A673 (cell line): ENCODE measurements at regions not wholly inside any gene's neighbourhood (a gene's known extent, or its start where the extent isn't known, plus 50 kb on each side); places are given as distances from the start of the nearest gene placed in this dataset.
"Not testable (repeated sequence)": the region's sequence is repeated elsewhere in the genome, so short reads cannot be mapped to it uniquely, and the experiment has no call there.

Source experiments
- BruUV-seq: library from RNA; stranded (reverse); fragments of 400-500 nt; replicated peaks from 2 replicates; lab custom pipeline; 2021; lab: Mats Ljungman, UMichigan
- CTCF ChIA-PET: fragments of 300-600 bp; sonication (Branson Sonifier 250); formaldehyde crosslinking; loops from one replicate; lab custom pipeline; 2022; ENCODE audit warnings: antibody characterized with exemption; lab: Charles Lee
- POLR2A ChIA-PET: fragments of 300-600 bp; sonication (Branson Sonifier 250); formaldehyde crosslinking; loops from one replicate; lab custom pipeline; 2022; ENCODE audit warnings: antibody characterized with exemption; ENCODE audit not compliant: low non-redundant PET; lab: Charles Lee
- DNase-seq: peaks from one replicate; pipeline ENCODE4 v3.0.0-alpha.2; 2015; ENCODE audit warnings: low spot score
- H3K27ac ChIP-seq: fragments of 200-600 bp; sonication (generic); 2 replicates; pipeline ENCODE4 v1.5.1; 2016; ENCODE audit warnings: mixed run types, low read depth, mild to moderate bottlenecking, mixed read lengths, antibody characterized with exemption, low read length; ENCODE audit not compliant: poor library complexity, severe bottlenecking
- H3K27me3 ChIP-seq: fragments of 200-600 bp; sonication (generic); replicated peaks from 2 replicates; pipeline ENCODE4 v1.6.1; 2017; ENCODE audit warnings: mixed run types, low read depth, mild to moderate bottlenecking, mixed read lengths, antibody characterized with exemption, low read length; ENCODE audit not compliant: insufficient read depth, poor library complexity
- H3K36me3 ChIP-seq: fragments of 200-600 bp; sonication (generic); 2 replicates; pipeline ENCODE4 v1.6.1; 2016; ENCODE audit warnings: mixed run types, mild to moderate bottlenecking, mixed read lengths, antibody characterized with exemption, low read length; ENCODE audit not compliant: insufficient read depth, poor library complexity, severe bottlenecking
- H3K4me1 ChIP-seq: fragments of 200-600 bp; sonication (generic); 2 replicates; pipeline ENCODE4 v1.6.1; 2017; ENCODE audit warnings: mixed run types, mild to moderate bottlenecking, mixed read lengths, antibody characterized with exemption, low read length; ENCODE audit not compliant: insufficient read depth, poor library complexity, severe bottlenecking
- H3K4me3 ChIP-seq: fragments of 200-600 bp; sonication (generic); 2 replicates; pipeline ENCODE4 v1.5.1; 2016; ENCODE audit warnings: low read depth, mixed run types, mild to moderate bottlenecking, mixed read lengths, low read length; ENCODE audit not compliant: poor library complexity, severe bottlenecking
- H3K9me3 ChIP-seq: fragments of 200-600 bp; sonication (generic); 2 replicates; pipeline ENCODE4 v1.6.1; 2016; ENCODE audit warnings: mixed run types, low read depth, mild to moderate bottlenecking, mixed read lengths, antibody characterized with exemption, low read length; ENCODE audit not compliant: poor library complexity, severe bottlenecking
- EZH2 ChIP-seq: fragments of 200-600 bp; sonication (generic); IDR thresholded peaks from 2 replicates; pipeline ENCODE4 v1.6.1; 2017; ENCODE audit warnings: borderline replicate concordance, low read depth, mild to moderate bottlenecking, mixed read lengths, antibody characterized with exemption, low read length; ENCODE audit not compliant: poor library complexity, severe bottlenecking
- intact Hi-C: fragments of 100-400 bp; cut with micrococcal nuclease; formaldehyde crosslinking; loops from one replicate; pipeline ENCODE4 v1.10.0; 2022; ENCODE audit not compliant: unreplicated experiment
- TF ChIP-seq, protein P1 (sequence below): fragments of 300-800, 200-600 bp; sonication (generic); conservative IDR thresholded peaks from 2 replicates; pipeline ENCODE4 v1.5.1; 2017; ENCODE audit warnings: low read depth, mild to moderate bottlenecking, antibody characterized with exemption, low read length, moderate library complexity, mixed read lengths

- H3K27me3 ChIP-seq, result no peaks in the 10 kb centered on the region
- no peak for DNase-seq
- no peak overlapping the region for H3K4me3 ChIP-seq
- no TSS peak for BruUV-seq
- TF ChIP-seq, protein P1, sequence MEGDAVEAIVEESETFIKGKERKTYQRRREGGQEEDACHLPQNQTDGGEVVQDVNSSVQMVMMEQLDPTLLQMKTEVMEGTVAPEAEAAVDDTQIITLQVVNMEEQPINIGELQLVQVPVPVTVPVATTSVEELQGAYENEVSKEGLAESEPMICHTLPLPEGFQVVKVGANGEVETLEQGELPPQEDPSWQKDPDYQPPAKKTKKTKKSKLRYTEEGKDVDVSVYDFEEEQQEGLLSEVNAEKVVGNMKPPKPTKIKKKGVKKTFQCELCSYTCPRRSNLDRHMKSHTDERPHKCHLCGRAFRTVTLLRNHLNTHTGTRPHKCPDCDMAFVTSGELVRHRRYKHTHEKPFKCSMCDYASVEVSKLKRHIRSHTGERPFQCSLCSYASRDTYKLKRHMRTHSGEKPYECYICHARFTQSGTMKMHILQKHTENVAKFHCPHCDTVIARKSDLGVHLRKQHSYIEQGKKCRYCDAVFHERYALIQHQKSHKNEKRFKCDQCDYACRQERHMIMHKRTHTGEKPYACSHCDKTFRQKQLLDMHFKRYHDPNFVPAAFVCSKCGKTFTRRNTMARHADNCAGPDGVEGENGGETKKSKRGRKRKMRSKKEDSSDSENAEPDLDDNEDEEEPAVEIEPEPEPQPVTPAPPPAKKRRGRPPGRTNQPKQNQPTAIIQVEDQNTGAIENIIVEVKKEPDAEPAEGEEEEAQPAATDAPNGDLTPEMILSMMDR, result no peak
- ChIA-PET CTCF (no interaction called here), POLR2A (no interaction called here)
- H3K4me1 ChIP-seq, result peaks cover 20% of the 10 kb centered on the region
- no peak overlapping the region for H3K27ac ChIP-seq
- H3K36me3 ChIP-seq, result no peaks in the 10 kb centered on the region
- H3K9me3 ChIP-seq, result no peaks in the 10 kb centered on the region
- intact Hi-C loops, result no loop called here
Observed at GRCh38 chr13:61107989-61108388, 307.7 kb downstream of the PCDH20 start.

DNA sequence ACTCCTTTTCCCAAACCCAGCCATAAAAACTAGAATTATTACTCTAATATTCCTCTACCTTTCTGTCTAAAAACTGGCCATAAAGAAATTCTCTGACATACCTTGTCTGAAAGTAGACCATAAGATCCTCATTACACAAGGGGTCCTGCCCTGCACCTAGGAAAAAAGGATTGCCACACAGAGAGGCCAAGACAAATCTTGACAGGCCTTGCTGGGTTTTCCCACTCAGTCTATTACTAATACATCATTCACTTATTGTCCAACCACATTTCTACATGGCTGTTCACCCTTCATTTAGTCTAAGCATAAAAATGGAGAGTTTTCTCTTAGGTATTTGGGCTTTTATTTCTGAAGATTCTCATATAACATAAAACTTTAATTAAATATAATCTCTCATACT, 319.8 kb downstream of the PCDH20 start:
- Histone ChIP-seq H3K4me3 (no peak overlapping the region), H3K36me3 (no peaks in the 10 kb centered on the region), H3K4me1 (no peaks in the 10 kb centered on the region), H3K9me3 (no peaks in the 10 kb centered on the region), H3K27ac (no peak overlapping the region), H3K27me3 (no peaks in the 10 kb centered on the region)
- no peak for DNase-seq
- ChIA-PET CTCF (no interaction called here), POLR2A (no interaction called here)
- intact Hi-C loops, result no loop called here
- TF ChIP-seq, protein P1, result no peak
- no peak for TF ChIP-seq EZH2
- no TSS peak for BruUV-seq

DNA sequence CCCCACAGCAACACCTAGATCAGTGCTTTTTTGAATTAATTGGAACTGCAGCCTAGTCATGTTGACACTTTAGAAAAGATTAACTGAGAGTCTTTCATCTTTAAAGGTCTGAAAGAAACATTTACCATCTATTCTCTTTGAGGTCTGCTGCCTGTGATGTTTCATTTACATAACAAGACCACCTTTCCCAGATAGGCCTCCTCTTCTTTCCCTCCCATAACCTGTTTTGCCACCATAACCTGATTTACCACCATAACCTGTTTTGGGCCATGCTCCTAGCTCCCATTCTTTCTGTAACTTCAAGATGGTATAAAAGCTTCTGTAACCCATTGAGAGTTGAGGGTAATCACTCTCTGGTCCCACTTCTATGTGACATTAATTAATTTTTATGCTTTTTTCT, 320.8 kb downstream of the PCDH20 start:
- TF ChIP-seq, protein P1, result no peak
- TF ChIP-seq EZH2, result no peak
- Histone ChIP-seq H3K9me3 (no peaks in the 10 kb centered on the region), H3K4me3 (no peak overlapping the region), H3K4me1 (no peaks in the 10 kb centered on the region), H3K27me3 (no peaks in the 10 kb centered on the region), H3K36me3 (no peaks in the 10 kb centered on the region), H3K27ac (no peak overlapping the region)
- no peak for DNase-seq
- intact Hi-C loops, result no loop called here
- no TSS peak for BruUV-seq
- CTCF ChIA-PET, result no interaction called here
- POLR2A ChIA-PET, result no interaction called here

- intact Hi-C loops, H3K27ac ChIP-seq, H3K9me3 ChIP-seq, BruUV-seq, H3K36me3 ChIP-seq, POLR2A ChIA-PET, H3K4me3 ChIP-seq, DNase-seq, CTCF ChIA-PET, H3K27me3 ChIP-seq, H3K4me1 ChIP-seq: not testable (repeated sequence)
Observed at GRCh38 chr13:61089894-61090293, 325.8 kb downstream of the PCDH20 start.
